GM23248 (cell line): ENCODE measurements at regions not wholly inside any gene's neighbourhood (a gene's known extent, or its start where the extent isn't known, plus 50 kb on each side); places are given as distances from the start of the nearest gene placed in this dataset.

ENCODE experiments used
- EZH2 ChIP-seq: fragments of 200-600 bp; sonication (generic); IDR thresholded peaks from 2 replicates; pipeline ENCODE4 v1.6.1; 2018; ENCODE audit warnings: antibody characterized with exemption, mild to moderate bottlenecking; ENCODE audit not compliant: insufficient read depth, poor library complexity, severe bottlenecking
- EZH2phosphoT487 ChIP-seq: fragments of 200-600 bp; sonication (generic); IDR thresholded peaks from 2 replicates; pipeline ENCODE4 v1.6.1; 2018; ENCODE audit warnings: antibody characterized with exemption, moderate library complexity, mild to moderate bottlenecking, low read depth; ENCODE audit not compliant: insufficient read depth

DNA sequence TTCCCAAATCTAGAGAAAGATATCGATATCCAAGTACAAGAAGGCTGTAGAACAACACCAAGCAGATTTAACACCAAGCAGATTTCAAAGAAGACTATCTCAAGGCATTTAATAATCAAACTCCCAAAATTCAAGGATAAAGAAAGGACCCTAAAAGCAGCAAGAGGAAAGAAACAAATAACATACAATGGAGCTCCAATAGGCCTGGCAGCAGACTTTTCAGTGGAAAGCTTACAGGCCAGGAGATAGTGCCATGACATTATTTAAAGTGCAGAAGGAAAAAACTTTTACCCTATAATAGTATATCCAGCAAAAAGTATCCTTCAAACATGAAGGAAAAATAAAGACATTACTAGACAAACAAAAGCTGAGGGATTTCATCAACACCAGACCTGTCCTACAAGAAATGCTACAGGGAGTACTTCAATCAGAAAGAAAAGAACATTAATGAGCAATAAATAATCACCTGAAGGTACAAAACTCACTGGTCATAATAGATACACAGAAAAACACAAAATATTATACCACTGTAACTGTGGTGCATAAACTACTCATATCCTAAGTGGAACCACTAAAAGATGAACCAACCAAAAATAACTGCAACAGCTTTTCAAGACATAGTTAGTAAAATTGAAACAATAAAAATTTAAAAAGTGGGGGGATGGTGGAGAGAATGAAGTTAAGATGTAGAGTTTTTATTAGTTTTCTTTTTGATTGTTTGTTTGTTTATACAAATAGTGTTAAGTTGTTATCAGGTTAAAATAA is 267.2 kb downstream of the AUH start:
- no peak for TF ChIP-seq EZH2
- no peak for TF ChIP-seq EZH2phosphoT487
